LNCaP clone FGC (cell line): ENCODE measurements at regions not wholly inside any gene's neighbourhood (a gene's known extent, or its start where the extent isn't known, plus 50 kb on each side); places are given as distances from the start of the nearest gene placed in this dataset.

Experiments used
- DNase-seq: peaks from one replicate; pipeline ENCODE4 v3.0.0-alpha.2; 2011; ENCODE audit warnings: low read depth
- H3K4me3 ChIP-seq: 2 replicates; pipeline ENCODE4 v1.5.1; 2011; ENCODE audit warnings: mild to moderate bottlenecking, low read depth, low read length, control low read depth
- TF ChIP-seq, protein P1 (sequence below): IDR thresholded peaks from 2 replicates; pipeline ENCODE4 v1.5.1; 2012; ENCODE audit warnings: mild to moderate bottlenecking; ENCODE audit not compliant: control insufficient read depth, insufficient read depth; ENCODE audit errors: extremely low read depth

DNA sequence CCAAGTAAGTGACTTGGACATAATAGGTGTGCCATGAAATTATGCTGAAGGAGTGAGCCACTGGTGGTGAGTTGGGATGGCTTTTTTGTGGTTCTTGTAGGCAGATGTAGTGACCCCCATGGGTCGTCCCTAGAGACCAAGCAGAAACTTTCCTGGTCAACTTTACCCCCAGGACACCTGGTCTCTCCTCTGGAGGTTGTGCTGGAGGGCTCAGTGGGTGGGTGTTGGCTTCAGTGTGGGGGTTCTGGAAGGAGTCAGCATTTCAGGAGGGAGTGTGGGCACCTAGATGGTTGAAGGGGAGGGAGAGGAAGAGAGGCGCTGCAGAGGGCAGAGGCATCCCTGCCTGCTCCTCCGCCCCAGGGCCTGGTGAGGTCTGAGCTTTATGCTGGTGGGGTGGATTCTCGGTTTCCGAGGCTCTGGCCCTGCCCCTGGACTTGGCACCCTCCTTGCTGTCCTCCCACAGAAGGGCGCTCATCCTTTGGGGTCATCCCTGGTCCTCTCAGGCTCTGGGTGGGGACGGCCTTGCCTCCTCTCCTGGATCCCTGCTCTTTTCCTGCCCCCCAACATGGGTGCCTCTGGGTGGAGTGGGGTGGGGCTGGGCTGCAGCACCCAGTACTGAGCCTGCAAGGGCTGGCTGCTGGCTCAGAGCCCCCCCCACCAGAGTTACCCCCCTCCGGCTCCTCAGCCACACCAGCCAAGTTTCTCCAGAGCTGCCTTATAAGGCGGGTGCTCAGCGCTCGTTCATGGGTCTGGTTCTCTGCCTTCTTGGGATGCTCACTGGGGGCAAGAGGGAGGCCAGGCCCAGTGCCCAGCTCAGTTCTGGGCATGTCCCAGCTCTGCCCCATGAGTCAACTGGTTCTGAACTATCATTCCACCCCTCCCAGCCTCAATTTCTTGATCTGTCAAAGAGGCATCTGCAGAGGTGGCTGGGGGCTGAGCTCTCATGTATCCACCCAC, 266.8 kb downstream of the SEC14L1 start:
- TF ChIP-seq, protein P1, sequence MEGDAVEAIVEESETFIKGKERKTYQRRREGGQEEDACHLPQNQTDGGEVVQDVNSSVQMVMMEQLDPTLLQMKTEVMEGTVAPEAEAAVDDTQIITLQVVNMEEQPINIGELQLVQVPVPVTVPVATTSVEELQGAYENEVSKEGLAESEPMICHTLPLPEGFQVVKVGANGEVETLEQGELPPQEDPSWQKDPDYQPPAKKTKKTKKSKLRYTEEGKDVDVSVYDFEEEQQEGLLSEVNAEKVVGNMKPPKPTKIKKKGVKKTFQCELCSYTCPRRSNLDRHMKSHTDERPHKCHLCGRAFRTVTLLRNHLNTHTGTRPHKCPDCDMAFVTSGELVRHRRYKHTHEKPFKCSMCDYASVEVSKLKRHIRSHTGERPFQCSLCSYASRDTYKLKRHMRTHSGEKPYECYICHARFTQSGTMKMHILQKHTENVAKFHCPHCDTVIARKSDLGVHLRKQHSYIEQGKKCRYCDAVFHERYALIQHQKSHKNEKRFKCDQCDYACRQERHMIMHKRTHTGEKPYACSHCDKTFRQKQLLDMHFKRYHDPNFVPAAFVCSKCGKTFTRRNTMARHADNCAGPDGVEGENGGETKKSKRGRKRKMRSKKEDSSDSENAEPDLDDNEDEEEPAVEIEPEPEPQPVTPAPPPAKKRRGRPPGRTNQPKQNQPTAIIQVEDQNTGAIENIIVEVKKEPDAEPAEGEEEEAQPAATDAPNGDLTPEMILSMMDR = no peak
- DNase-seq = no peak
- H3K4me3 ChIP-seq = no peak overlapping the region

DNA sequence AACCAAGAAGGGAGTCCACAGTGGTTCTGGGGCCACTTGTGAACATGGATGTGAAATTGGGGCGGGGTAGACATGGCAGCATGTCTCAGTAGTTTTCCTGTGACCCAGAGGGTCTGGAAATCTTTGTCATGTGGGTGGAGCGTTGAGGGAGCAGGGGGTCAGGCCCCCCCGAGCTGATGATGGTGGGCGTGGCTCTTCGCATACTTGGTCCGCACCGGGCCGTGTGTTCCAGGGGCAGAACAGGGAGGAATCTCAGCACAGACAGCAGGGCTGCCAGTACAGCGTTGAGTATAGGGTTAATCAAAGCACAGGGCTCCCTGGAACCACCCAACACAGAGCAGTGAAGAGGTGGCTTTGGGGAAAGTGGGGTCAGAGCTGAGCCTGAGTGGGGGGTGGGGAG, 267.5 kb downstream of the SEC14L1 start:
- no peak for DNase-seq
- TF ChIP-seq, protein P1 = no peak
- H3K4me3 ChIP-seq = no peak overlapping the region

DNA sequence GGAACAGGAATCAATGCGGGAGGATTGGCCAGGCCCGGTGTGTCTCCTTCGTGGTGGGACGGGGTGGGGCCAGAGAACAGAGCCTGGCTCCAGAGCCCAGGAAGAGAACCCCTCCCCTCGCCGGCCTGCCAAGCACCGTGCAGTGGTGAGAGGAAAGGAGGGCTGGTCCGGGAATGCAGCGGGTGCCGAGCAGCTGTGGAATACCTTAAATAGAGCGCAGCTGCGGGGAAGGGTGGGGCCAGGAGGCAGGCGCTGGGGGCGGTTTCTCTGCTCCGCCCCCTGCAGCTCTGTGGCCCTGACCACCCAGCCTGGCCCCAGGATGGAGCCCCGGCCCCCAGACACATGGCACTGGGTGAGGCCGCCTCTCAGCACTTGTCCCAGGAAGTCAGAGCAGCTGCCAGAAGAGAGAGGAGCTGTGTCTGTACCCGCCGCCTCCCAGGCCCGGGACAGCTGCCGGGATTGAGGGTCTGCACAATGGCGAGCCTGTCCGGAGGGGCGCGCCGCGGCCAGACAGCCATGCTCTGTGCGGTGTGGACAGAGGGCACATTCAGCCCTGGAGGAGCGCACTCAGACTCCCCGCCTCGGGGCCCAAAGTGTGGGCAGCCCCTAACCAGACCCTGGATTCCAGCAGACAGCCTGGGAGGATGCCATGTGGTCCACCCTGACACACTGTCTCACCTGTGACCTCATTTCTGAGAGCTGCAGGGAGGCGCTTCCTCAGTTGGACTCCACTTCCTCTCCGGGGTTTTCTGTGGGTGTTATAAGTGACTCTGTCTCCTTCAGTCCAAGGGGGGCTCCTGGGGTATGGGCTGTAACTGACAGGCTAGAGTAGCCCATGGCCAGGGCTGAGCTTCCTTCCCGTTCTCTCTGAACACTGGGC, 268.8 kb downstream of the SEC14L1 start:
- no peak overlapping the region for H3K4me3 ChIP-seq
- DNase-seq = no peak

DNA sequence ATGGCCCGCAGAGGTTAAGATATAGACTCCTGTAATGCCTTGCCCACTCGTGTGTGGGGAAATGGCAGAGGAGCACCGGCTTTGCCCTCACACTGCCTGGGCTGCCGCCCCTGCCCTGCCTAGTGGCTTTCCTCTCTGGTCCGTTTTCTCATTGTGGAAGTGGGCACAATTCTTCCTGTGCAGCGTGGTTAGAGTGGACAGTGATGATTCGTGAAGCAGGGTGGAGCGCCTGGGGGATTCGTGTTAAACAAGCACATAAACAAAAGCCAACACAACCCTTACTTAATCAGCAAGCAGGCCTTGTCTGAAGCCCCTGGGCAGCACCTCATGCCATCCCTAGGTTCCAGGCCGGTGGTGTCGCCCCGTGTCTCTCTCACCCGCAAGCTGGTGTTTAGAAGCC, 269.7 kb downstream of the SEC14L1 start:
- DNase-seq = no peak
- TF ChIP-seq, protein P1 = no peak

More for the DNA sequence above, 268.8 kb downstream of the SEC14L1 start:
- TF ChIP-seq, protein P1 = no peak

DNA sequence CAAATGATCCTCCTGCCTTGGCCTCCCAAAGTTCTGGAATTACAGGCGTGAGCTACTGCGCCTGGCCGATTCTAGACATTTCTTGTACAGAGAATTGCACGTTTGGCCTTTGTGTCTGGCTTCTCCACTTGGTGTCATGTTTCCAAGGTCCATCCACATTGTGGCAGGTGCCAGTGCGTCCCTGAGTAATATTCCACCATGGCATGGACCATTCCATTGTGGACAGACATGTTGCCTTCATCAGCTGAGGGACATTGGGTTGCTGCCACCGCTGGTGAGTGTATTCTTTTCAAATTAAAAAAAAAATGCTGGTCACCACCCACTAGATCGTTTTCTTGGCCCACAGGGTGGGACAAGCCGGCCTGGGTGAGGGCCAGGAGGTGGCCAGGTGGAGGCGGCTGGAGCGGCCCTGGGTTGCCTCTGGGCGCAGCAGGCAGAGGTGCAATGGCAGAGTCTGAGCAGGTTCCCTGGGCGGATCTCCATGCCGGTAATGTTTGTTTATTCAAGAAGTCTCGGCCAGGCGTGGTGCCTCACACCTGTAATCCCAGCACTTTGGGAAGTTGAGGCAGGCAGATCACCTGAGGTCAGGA, 274.1 kb downstream of the SEC14L1 start:
- DNase-seq = no peak
- TF ChIP-seq, protein P1 = no peak
- no peak overlapping the region for H3K4me3 ChIP-seq

More for the DNA sequence above, 269.7 kb downstream of the SEC14L1 start:
- no peak overlapping the region for H3K4me3 ChIP-seq

DNA sequence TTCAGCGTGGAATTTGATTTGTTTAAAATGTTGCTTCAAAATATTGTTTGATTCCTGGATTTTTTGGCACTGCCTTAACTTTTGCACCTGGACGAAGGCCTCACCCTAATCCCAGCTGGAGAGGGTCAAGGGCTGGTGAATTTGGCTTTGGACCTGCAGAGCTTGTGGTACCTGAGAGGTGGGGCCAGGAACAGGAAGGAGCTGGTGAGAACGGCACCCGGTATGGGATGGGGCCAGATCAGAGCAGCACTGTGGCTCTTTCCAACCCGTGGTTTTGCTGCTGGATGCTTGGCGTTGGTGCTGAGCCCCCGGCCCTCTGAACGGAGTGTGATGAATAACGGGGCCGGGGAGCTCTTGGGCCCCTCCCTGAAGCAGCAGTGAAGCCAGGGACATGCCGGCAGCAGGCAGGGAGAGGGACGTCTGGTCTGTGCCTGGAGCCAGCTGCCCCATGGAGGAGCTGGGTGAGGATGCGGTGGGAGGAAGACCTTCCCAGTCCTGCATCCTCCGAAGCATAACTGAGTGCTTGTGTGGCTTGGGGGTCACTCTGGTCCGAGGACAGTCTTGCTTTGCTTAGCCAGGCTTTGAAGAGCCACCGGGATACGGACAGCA, 275.4 kb downstream of the SEC14L1 start:
- H3K4me3 ChIP-seq = no peak overlapping the region
- TF ChIP-seq, protein P1 = no peak
- no peak for DNase-seq
